ENCODE measurements at regions not wholly inside any gene's neighbourhood (a gene's known extent, or its start where the extent isn't known, plus 50 kb on each side); places are given as distances from the start of the nearest gene placed in this dataset.

DNA sequence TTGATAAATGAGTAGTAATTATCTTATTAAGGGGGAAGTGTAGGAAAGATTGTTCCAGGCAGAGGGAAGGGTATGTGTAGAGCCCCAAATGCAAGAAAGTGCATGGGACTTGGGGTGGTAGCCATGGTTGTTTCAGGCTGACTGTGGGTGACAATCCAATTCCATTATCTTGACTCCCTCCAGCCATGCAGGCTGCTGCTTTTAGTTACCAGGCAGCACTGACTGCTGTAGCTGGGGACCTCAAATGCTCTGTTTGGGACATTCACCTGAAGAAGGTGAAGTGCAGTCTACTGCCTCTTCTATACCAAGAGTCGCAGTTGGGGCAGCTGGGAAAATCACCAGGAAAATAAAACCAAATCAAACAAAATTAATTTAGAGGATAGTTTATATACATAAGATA lies 102.4 kb upstream of the NR3C1 start:
- Histone ChIP-seq H3K27ac (replicated peaks) (no peak overlapping the region), H3K27me3 (ENCODE audit: insufficient read depth, poor library complexity, severe bottlenecking) (no peaks in the 10 kb centered on the region), H3K4me3 (replicated peaks; ENCODE audit: insufficient read depth, low read length) (no peak overlapping the region)
- TF ChIP-seq POLR2AphosphoS5 (IDR thresholded peaks at IDR 0.05; ENCODE audit: low read depth) (no peak), GABPA (IDR thresholded peaks at IDR 0.05; ENCODE audit: low read depth) (no peak), SPI1 (IDR thresholded peaks at IDR 0.05; ENCODE audit: borderline replicate concordance, low read depth) (no peak)
- TF ChIP-seq, protein P1, sequence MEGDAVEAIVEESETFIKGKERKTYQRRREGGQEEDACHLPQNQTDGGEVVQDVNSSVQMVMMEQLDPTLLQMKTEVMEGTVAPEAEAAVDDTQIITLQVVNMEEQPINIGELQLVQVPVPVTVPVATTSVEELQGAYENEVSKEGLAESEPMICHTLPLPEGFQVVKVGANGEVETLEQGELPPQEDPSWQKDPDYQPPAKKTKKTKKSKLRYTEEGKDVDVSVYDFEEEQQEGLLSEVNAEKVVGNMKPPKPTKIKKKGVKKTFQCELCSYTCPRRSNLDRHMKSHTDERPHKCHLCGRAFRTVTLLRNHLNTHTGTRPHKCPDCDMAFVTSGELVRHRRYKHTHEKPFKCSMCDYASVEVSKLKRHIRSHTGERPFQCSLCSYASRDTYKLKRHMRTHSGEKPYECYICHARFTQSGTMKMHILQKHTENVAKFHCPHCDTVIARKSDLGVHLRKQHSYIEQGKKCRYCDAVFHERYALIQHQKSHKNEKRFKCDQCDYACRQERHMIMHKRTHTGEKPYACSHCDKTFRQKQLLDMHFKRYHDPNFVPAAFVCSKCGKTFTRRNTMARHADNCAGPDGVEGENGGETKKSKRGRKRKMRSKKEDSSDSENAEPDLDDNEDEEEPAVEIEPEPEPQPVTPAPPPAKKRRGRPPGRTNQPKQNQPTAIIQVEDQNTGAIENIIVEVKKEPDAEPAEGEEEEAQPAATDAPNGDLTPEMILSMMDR (IDR thresholded peaks at IDR 0.05; ENCODE audit: insufficient read depth, low read length) = no peak
- TF ChIP-seq, protein P2, sequence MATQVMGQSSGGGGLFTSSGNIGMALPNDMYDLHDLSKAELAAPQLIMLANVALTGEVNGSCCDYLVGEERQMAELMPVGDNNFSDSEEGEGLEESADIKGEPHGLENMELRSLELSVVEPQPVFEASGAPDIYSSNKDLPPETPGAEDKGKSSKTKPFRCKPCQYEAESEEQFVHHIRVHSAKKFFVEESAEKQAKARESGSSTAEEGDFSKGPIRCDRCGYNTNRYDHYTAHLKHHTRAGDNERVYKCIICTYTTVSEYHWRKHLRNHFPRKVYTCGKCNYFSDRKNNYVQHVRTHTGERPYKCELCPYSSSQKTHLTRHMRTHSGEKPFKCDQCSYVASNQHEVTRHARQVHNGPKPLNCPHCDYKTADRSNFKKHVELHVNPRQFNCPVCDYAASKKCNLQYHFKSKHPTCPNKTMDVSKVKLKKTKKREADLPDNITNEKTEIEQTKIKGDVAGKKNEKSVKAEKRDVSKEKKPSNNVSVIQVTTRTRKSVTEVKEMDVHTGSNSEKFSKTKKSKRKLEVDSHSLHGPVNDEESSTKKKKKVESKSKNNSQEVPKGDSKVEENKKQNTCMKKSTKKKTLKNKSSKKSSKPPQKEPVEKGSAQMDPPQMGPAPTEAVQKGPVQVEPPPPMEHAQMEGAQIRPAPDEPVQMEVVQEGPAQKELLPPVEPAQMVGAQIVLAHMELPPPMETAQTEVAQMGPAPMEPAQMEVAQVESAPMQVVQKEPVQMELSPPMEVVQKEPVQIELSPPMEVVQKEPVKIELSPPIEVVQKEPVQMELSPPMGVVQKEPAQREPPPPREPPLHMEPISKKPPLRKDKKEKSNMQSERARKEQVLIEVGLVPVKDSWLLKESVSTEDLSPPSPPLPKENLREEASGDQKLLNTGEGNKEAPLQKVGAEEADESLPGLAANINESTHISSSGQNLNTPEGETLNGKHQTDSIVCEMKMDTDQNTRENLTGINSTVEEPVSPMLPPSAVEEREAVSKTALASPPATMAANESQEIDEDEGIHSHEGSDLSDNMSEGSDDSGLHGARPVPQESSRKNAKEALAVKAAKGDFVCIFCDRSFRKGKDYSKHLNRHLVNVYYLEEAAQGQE (IDR thresholded peaks at IDR 0.05; ENCODE audit: insufficient replicate concordance, low read depth) = no peak
- no peak for DNase-seq (ENCODE audit: low read depth in 1 of 2, low spot score in 1 of 2)

DNA sequence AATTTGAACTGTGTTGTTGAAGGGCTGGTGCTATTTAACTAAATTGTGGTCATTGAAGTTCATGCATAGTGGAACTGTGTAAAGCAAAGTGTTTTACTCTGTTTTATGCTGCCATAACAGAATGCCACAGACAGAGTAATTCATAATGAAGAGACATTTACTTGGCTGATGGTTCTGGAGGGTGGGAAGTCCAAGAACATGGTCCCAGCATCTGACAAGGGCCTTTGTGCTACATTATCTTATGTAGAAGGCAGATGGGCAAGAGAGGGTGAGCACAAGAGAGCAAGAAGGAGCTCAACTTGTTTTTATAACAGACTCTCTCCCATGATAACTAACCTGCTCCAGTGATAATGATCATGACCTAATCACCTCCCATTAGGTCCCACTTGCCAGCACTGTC lies 101.9 kb upstream of the NR3C1 start:
- H3K4me3 ChIP-seq (replicated peaks; ENCODE audit: insufficient read depth, low read length) = no peak overlapping the region
- no peak overlapping the region for H3K27ac ChIP-seq (replicated peaks)
- H3K27me3 ChIP-seq (ENCODE audit: insufficient read depth, poor library complexity, severe bottlenecking) = no peaks in the 10 kb centered on the region
- DNase-seq (ENCODE audit: low read depth in 1 of 2, low spot score in 1 of 2) = no peak
- TF ChIP-seq, protein P2 (IDR thresholded peaks at IDR 0.05; ENCODE audit: insufficient replicate concordance, low read depth) = no peak
- no peak for TF ChIP-seq POLR2AphosphoS5 (IDR thresholded peaks at IDR 0.05; ENCODE audit: low read depth)
- TF ChIP-seq SPI1 (IDR thresholded peaks at IDR 0.05; ENCODE audit: borderline replicate concordance, low read depth) = no peak
- no peak for TF ChIP-seq GABPA (IDR thresholded peaks at IDR 0.05; ENCODE audit: low read depth)
- TF ChIP-seq, protein P1 (IDR thresholded peaks at IDR 0.05; ENCODE audit: insufficient read depth, low read length) = no peak

DNA sequence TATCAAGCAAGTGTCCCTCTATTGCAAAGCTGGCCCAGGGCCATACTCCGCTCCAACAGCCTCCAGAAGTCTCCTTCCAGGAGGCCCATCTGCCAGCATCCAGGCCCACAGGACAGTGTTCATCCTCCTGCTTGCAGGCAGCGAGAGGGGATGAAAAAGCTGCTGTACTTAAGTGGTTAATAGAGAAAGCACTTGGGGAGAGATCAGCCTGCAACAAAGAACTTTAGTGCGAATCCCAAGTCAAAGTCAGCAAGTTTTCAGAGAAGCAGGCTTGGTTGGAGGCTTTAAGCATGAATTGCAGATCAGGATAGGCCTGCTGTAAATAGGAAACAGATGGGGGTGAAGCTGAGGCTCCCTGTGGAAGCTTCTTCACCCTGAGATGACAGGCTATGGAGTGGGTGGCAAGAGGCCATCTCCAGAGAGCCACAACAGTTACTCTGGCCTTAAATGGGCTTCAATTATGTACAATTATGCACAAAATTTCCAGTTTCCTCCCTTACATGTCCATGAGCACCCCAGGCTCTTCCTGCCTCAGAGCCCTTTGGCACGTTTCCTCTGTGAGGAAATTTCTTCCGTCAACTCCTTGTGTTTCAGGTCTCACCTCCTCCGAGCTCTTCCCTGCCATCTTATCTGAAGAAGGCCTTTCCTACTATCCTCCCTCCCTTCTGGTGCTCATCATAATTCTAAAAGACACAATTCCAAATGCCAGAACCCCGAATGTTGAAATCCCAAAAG lies 98.0 kb upstream of the NR3C1 start:
- H3K4me3 ChIP-seq (replicated peaks; ENCODE audit: insufficient read depth, low read length) = no peak overlapping the region
- H3K27me3 ChIP-seq (ENCODE audit: insufficient read depth, poor library complexity, severe bottlenecking) = no peaks in the 10 kb centered on the region
- DNase-seq (ENCODE audit: low read depth in 1 of 2, low spot score in 1 of 2) = no peak
- H3K27ac ChIP-seq (replicated peaks) = no peak overlapping the region
- no peak for TF ChIP-seq POLR2AphosphoS5 (IDR thresholded peaks at IDR 0.05; ENCODE audit: low read depth)
- TF ChIP-seq GABPA (IDR thresholded peaks at IDR 0.05; ENCODE audit: low read depth) = no peak
- TF ChIP-seq, protein P2 (IDR thresholded peaks at IDR 0.05; ENCODE audit: insufficient replicate concordance, low read depth) = no peak

Measured in HL-60 (cell line).